ENCODE measurements at regions not wholly inside any gene's neighbourhood (a gene's known extent, or its start where the extent isn't known, plus 50 kb on each side); places are given as distances from the start of the nearest gene placed in this dataset.

GRCh38 chr20:60362531-60362930 is 404.3 kb downstream of the CDH26 start:
- TF ChIP-seq, protein P1, sequence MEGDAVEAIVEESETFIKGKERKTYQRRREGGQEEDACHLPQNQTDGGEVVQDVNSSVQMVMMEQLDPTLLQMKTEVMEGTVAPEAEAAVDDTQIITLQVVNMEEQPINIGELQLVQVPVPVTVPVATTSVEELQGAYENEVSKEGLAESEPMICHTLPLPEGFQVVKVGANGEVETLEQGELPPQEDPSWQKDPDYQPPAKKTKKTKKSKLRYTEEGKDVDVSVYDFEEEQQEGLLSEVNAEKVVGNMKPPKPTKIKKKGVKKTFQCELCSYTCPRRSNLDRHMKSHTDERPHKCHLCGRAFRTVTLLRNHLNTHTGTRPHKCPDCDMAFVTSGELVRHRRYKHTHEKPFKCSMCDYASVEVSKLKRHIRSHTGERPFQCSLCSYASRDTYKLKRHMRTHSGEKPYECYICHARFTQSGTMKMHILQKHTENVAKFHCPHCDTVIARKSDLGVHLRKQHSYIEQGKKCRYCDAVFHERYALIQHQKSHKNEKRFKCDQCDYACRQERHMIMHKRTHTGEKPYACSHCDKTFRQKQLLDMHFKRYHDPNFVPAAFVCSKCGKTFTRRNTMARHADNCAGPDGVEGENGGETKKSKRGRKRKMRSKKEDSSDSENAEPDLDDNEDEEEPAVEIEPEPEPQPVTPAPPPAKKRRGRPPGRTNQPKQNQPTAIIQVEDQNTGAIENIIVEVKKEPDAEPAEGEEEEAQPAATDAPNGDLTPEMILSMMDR (IDR thresholded peaks at IDR 0.05; ENCODE audit: insufficient read depth, low read depth, low read length): no peak
- TF ChIP-seq EZH2 (IDR thresholded peaks at IDR 0.05; ENCODE audit: insufficient read depth, low read length): no peak

All from astrocyte (in vitro differentiated cells and primary cell).